ENCODE measurements at regions not wholly inside any gene's neighbourhood (a gene's known extent, or its start where the extent isn't known, plus 50 kb on each side); places are given as distances from the start of the nearest gene placed in this dataset.
A peak's percentile ranks its signal among the peaks of the same experiment; 100 is the strongest.

DNA sequence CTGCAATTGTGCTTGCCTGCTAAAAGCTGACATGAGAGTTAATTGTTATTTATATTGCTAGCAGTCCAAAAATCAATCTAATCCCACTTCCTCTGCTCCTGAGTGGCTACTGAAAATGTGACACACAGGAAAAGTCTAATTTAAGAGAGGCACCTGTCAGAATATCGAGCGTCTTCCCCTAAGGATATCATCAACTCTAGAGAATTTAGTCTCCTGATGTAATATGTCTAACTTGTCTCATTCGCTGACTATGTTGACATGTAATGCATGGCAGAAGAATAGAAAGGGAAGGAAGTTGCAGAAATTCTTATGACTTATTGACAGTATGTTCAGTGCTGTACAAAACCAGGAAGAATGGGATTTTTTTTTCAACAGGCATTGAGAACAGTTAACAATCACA lies 893.4 kb upstream of the CDH8 start:
- TF ChIP-seq, protein P1, sequence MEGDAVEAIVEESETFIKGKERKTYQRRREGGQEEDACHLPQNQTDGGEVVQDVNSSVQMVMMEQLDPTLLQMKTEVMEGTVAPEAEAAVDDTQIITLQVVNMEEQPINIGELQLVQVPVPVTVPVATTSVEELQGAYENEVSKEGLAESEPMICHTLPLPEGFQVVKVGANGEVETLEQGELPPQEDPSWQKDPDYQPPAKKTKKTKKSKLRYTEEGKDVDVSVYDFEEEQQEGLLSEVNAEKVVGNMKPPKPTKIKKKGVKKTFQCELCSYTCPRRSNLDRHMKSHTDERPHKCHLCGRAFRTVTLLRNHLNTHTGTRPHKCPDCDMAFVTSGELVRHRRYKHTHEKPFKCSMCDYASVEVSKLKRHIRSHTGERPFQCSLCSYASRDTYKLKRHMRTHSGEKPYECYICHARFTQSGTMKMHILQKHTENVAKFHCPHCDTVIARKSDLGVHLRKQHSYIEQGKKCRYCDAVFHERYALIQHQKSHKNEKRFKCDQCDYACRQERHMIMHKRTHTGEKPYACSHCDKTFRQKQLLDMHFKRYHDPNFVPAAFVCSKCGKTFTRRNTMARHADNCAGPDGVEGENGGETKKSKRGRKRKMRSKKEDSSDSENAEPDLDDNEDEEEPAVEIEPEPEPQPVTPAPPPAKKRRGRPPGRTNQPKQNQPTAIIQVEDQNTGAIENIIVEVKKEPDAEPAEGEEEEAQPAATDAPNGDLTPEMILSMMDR (IDR thresholded peaks at IDR 0.05; ENCODE audit: poor library complexity, severe bottlenecking): no peak
- TF ChIP-seq MXI1 (conservative IDR thresholded peaks at IDR 0.05; ENCODE audit: poor library complexity, severe bottlenecking): peak; percentile 54
- no peak for TF ChIP-seq RAD21 (conservative IDR thresholded peaks at IDR 0.05)
- TF ChIP-seq, protein P2, sequence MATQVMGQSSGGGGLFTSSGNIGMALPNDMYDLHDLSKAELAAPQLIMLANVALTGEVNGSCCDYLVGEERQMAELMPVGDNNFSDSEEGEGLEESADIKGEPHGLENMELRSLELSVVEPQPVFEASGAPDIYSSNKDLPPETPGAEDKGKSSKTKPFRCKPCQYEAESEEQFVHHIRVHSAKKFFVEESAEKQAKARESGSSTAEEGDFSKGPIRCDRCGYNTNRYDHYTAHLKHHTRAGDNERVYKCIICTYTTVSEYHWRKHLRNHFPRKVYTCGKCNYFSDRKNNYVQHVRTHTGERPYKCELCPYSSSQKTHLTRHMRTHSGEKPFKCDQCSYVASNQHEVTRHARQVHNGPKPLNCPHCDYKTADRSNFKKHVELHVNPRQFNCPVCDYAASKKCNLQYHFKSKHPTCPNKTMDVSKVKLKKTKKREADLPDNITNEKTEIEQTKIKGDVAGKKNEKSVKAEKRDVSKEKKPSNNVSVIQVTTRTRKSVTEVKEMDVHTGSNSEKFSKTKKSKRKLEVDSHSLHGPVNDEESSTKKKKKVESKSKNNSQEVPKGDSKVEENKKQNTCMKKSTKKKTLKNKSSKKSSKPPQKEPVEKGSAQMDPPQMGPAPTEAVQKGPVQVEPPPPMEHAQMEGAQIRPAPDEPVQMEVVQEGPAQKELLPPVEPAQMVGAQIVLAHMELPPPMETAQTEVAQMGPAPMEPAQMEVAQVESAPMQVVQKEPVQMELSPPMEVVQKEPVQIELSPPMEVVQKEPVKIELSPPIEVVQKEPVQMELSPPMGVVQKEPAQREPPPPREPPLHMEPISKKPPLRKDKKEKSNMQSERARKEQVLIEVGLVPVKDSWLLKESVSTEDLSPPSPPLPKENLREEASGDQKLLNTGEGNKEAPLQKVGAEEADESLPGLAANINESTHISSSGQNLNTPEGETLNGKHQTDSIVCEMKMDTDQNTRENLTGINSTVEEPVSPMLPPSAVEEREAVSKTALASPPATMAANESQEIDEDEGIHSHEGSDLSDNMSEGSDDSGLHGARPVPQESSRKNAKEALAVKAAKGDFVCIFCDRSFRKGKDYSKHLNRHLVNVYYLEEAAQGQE (IDR thresholded peaks at IDR 0.05; ENCODE audit: borderline replicate concordance): peak; percentile 66
- TF ChIP-seq POLR2AphosphoS5 (IDR thresholded peaks at IDR 0.05): peak; percentile 92
